Endothelial cell of umbilical vein (primary cell): ENCODE measurements at regions not wholly inside any gene's neighbourhood (a gene's known extent, or its start where the extent isn't known, plus 50 kb on each side); places are given as distances from the start of the nearest gene placed in this dataset.

Experiments used
- BruUV-seq: library from RNA; stranded (reverse); fragments of 400-500 nt; replicated peaks from 2 replicates; lab custom pipeline; 2021; lab: Mats Ljungman, UMichigan
- CTCF ChIA-PET: fragments of 300-600, 350-600 bp; sonication (Branson Sonifier 250); formaldehyde crosslinking; loops from one replicate; lab custom pipeline; 2021; ENCODE audit warnings: antibody characterized with exemption, inconsistent platforms; lab: Charles Lee
- POLR2A ChIA-PET: fragments of 300-600, 350-600 bp; sonication (Branson Sonifier 250); formaldehyde crosslinking; loops from one replicate; lab custom pipeline; 2021; ENCODE audit warnings: antibody characterized with exemption, inconsistent platforms; lab: Charles Lee
- DNase-seq: peaks from one replicate; pipeline ENCODE4 v3.0.0-alpha.2; 2011; ENCODE audit warnings: low read depth, low spot score
- FAIRE-seq: peaks from 2 replicates; lab custom pipeline; 2011; peaks lifted over from hg19 to GRCh38; lab: Jason Lieb, UNC
- H2AFZ ChIP-seq: 2 replicates; pipeline ENCODE4 v1.6.0; 2012; ENCODE audit warnings: low read depth, low read length, control low read depth, inconsistent platforms
- H3K27ac ChIP-seq: 2 replicates; pipeline ENCODE4 v1.5.1; 2011; ENCODE audit warnings: low read depth, mild to moderate bottlenecking, control low read depth, low read length, moderate library complexity; ENCODE audit not compliant: insufficient read depth
- H3K27me3 ChIP-seq, 2 experiments: 2 replicates each; pipeline versions ENCODE4 v1.6.0 to v1.6.1; 2011; ENCODE audit warnings: low read length in 2 of 2, mixed read lengths in 1 of 2; ENCODE audit not compliant: control insufficient read depth in 2 of 2, insufficient read depth in 2 of 2
- H3K36me3 ChIP-seq, 2 experiments: 2 replicates in 1 of 2; 3 replicates in 1 of 2; pipeline ENCODE4 v1.5.1; 2011; ENCODE audit warnings: low read length in 2 of 2, mild to moderate bottlenecking in 1 of 2, moderate library complexity in 1 of 2; ENCODE audit not compliant: control insufficient read depth in 2 of 2, insufficient read depth in 2 of 2; ENCODE audit errors: extremely low read depth in 1 of 2
- H3K4me1 ChIP-seq: 3 replicates; pipeline ENCODE4 v1.5.1; 2011; ENCODE audit warnings: mild to moderate bottlenecking, low read length; ENCODE audit not compliant: control insufficient read depth, insufficient read depth; ENCODE audit errors: extremely low read depth
- H3K4me2 ChIP-seq: 2 replicates; pipeline ENCODE4 v1.6.1; 2011; ENCODE audit warnings: low read length, control low read depth, mixed read lengths; ENCODE audit not compliant: insufficient read depth
- H3K4me3 ChIP-seq, 3 experiments: fragments of 200-600 bp in 1 of 3; sonication (generic), shearing (Covaris generic) in 1 of 3; replicated peaks in 1 of 3; 2 replicates each; pipeline ENCODE4 v1.5.1; 2011 to 2016; ENCODE audit warnings: control low read depth in 3 of 3, low read length in 3 of 3, mild to moderate bottlenecking in 2 of 3, inconsistent platforms in 1 of 3, low read depth in 1 of 3, moderate library complexity in 1 of 3; ENCODE audit not compliant: insufficient read depth in 1 of 3
- H3K79me2 ChIP-seq: 2 replicates; pipeline ENCODE4 v1.6.0; 2012; ENCODE audit warnings: low read length, inconsistent platforms; ENCODE audit not compliant: control insufficient read depth, insufficient read depth
- H3K9ac ChIP-seq: replicated peaks from 2 replicates; pipeline ENCODE3; 2011; ENCODE audit warnings: low read length, control low read depth; ENCODE audit not compliant: insufficient read depth; ENCODE audit errors: extremely low read depth
- H3K9me1 ChIP-seq: replicated peaks from 3 replicates; pipeline ENCODE4 v1.6.0; 2011; ENCODE audit warnings: mild to moderate bottlenecking, low read length; ENCODE audit not compliant: control insufficient read depth, insufficient read depth; ENCODE audit errors: extremely low read depth
- H3K9me3 ChIP-seq: replicated peaks from 2 replicates; pipeline ENCODE4 v1.5.1; 2012; ENCODE audit warnings: low read length, inconsistent platforms; ENCODE audit not compliant: control insufficient read depth, insufficient read depth
- H4K20me1 ChIP-seq: replicated peaks from 2 replicates; pipeline ENCODE3; 2011; ENCODE audit warnings: mild to moderate bottlenecking, low read length; ENCODE audit not compliant: control insufficient read depth, insufficient read depth; ENCODE audit errors: extremely low read depth
- EZH2 ChIP-seq: IDR thresholded peaks from 2 replicates; pipeline ENCODE4 v1.6.1; 2012; ENCODE audit warnings: borderline replicate concordance, low read depth, mild to moderate bottlenecking, moderate library complexity, low read length, inconsistent platforms; ENCODE audit not compliant: severe bottlenecking
- FOS ChIP-seq: IDR thresholded peaks from 2 replicates; pipeline ENCODE4 v1.6.1; 2011; ENCODE audit warnings: mild to moderate bottlenecking, low read length, moderate library complexity, borderline replicate concordance; ENCODE audit not compliant: insufficient read depth
- GATA2 ChIP-seq: IDR thresholded peaks from 2 replicates; pipeline ENCODE4 v1.7.0; 2011; ENCODE audit warnings: low read depth, mild to moderate bottlenecking, moderate library complexity, mixed read lengths, low read length; ENCODE audit not compliant: insufficient read length, insufficient read depth
- JUN ChIP-seq: IDR thresholded peaks from 2 replicates; pipeline ENCODE4 v1.6.1; 2011; ENCODE audit warnings: borderline replicate concordance, low read depth; ENCODE audit not compliant: insufficient read length, insufficient read depth
- MAX ChIP-seq: IDR thresholded peaks from 2 replicates; pipeline ENCODE4 v1.6.1; 2011; ENCODE audit not compliant: insufficient read depth, insufficient read length
- MYC ChIP-seq: IDR thresholded peaks from one replicate; pipeline ENCODE4 v1.6.1; 2011; ENCODE audit warnings: mild to moderate bottlenecking, low read depth, low read length
- POLR2A ChIP-seq: IDR thresholded peaks from 2 replicates; pipeline ENCODE4 v1.6.1; 2012; ENCODE audit warnings: low read depth, mild to moderate bottlenecking, control low read depth, low read length
- POLR2AphosphoS5 ChIP-seq: IDR thresholded peaks from 2 replicates; pipeline ENCODE4 v1.6.1; 2012; ENCODE audit warnings: low read depth, mild to moderate bottlenecking, control low read depth, low read length, moderate library complexity; ENCODE audit not compliant: insufficient read depth
- dilution Hi-C: fragments of 300-500 bp; cut with MboI; formaldehyde crosslinking; loops from one replicate; pipeline ENCODE4 v1.15.0; 2019; ENCODE audit warnings: low sequenced_read_pairs; ENCODE audit not compliant: extremely low pct_ligation_motif_present
- intact Hi-C: fragments of 100-400 bp; cut with micrococcal nuclease; formaldehyde crosslinking; loops from one replicate; pipeline ENCODE4 v1.10.0; 2022
- TF ChIP-seq, protein P1 (sequence below), 2 donors: IDR thresholded peaks; 1 replicate in 1 of 2; 2 replicates in 1 of 2; pipeline ENCODE4 v1.5.1; 2011; ENCODE audit warnings: low read length in 2 of 2, mild to moderate bottlenecking in 2 of 2, moderate library complexity in 2 of 2, control low read depth in 1 of 2, inconsistent platforms in 1 of 2, low read depth in 1 of 2; ENCODE audit not compliant: insufficient read depth in 1 of 2; ENCODE audit errors: extremely low read depth in 1 of 2

DNA sequence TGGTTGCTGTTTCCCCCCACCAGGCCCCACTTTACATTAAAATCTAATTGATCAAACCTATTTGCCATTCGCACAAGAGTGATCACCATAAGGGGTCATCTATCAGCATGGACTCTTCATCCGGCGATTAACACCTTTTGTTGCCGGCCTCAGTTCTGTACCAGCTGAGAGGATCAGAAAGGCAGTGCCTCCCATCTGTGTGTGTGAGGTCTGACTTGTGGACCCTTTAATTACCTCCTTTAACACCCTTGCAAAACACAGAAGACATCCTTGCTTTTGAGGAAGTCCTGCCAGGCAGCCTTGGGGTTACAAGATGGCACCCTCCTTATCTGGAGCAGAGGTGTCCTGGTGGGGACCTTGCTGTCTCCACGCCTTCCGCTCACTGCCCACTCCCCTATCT, 77.2 kb upstream of the IRX3 start:
- FAIRE-seq (no peak), DNase-seq (no peak)
- ChIA-PET POLR2A (no interaction called here), CTCF (no interaction called here)
- intact Hi-C loops (no loop called here), dilution Hi-C loops (no loop called here)
- H3K27ac ChIP-seq, result no peak overlapping the region
- no peaks in the 10 kb centered on the region for H3K4me1 ChIP-seq
- H3K9me1 ChIP-seq, result no peaks in the 10 kb centered on the region
- TF ChIP-seq FOS (no peak), MYC (no peak), EZH2 (no peak), MAX (no peak), JUN (no peak), POLR2A (no peak), GATA2 (no peak), POLR2AphosphoS5 (no peak)
- TF ChIP-seq, protein P1, sequence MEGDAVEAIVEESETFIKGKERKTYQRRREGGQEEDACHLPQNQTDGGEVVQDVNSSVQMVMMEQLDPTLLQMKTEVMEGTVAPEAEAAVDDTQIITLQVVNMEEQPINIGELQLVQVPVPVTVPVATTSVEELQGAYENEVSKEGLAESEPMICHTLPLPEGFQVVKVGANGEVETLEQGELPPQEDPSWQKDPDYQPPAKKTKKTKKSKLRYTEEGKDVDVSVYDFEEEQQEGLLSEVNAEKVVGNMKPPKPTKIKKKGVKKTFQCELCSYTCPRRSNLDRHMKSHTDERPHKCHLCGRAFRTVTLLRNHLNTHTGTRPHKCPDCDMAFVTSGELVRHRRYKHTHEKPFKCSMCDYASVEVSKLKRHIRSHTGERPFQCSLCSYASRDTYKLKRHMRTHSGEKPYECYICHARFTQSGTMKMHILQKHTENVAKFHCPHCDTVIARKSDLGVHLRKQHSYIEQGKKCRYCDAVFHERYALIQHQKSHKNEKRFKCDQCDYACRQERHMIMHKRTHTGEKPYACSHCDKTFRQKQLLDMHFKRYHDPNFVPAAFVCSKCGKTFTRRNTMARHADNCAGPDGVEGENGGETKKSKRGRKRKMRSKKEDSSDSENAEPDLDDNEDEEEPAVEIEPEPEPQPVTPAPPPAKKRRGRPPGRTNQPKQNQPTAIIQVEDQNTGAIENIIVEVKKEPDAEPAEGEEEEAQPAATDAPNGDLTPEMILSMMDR (IDR thresholded peaks at IDR 0.05; ENCODE audit: extremely low read depth in 1 of 2, insufficient read depth in 1 of 2, low read depth in 1 of 2, low read length in 2 of 2), result no peak
- H3K4me2 ChIP-seq, result no peak overlapping the region
- H3K79me2 ChIP-seq, result no peaks in the 10 kb centered on the region
- H3K9ac ChIP-seq, result no peak overlapping the region
- H3K36me3 ChIP-seq, result no peaks in the 10 kb centered on the region
- no TSS peak for BruUV-seq
- H2AFZ ChIP-seq, result no peak overlapping the region
- no peaks in the 10 kb centered on the region for H3K9me3 ChIP-seq
- no peaks in the 10 kb centered on the region for H3K27me3 ChIP-seq
- no peak overlapping the region for H3K4me3 ChIP-seq
- no peaks in the 10 kb centered on the region for H4K20me1 ChIP-seq
